GM18870 (cell line): ENCODE measurements at regions not wholly inside any gene's neighbourhood (a gene's known extent, or its start where the extent isn't known, plus 50 kb on each side); places are given as distances from the start of the nearest gene placed in this dataset.
"Not testable (repeated sequence)": the region's sequence is repeated elsewhere in the genome, so short reads cannot be mapped to it uniquely, and the experiment has no call there.

Source experiments
- ATAC-seq: cut with Tn5 transposase; IDR thresholded peaks from one replicate; pipeline ENCODE4 v1.9.1; 2021; ENCODE audit warnings: moderate library complexity; ENCODE audit not compliant: unreplicated experiment

DNA sequence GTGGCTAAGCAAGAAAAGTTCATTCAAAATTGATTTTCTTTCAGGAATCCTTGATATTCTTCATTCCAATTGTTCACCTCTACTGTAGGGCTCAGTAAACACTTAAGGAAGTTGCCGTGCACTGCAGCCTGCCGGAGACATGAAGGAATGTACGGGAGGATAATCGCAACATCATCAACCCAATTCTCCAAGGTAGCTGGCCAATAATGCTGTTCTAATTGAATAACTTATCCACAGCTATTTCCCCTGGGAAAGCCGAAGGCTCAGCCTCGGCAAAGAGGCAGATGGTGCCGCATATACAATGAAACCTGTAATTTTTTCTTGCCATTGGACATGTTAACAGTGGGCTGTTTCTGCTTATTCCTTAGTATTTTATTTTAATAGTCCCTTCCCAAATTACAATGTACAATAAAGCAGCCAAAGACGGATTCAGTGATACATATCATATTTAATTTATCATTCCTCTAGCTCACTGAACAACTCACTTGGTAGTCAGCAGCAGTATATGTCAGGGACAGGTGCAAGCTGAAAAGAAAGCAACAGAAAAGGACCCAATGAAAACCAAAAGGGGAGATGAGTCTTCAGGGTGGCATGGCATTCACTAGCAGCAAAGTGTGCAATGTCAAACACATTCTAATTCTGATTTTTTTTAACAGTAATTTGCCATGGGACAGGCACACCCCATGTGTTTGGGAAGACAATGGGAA is 420.5 kb upstream of the KLF12 start:
- no peak for ATAC-seq

DNA sequence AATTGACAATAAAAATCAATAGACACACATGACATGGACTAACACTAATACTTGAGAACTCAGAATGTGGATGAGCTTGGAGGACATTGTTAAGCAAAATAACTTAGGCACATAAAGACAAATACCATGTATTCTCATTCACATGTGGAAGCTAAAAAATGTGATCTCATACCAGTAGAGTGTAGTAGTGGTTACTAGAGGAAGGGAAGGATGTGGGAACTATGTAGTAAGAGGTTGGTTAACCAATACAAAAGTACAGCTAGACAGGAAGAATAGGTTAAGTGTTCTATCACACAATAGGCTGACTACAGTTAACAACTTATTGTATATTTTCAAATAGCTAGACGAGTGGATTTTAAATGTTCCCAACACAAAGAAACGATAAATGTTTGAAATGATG is 415.8 kb upstream of the KLF12 start:
- ATAC-seq = no peak

DNA sequence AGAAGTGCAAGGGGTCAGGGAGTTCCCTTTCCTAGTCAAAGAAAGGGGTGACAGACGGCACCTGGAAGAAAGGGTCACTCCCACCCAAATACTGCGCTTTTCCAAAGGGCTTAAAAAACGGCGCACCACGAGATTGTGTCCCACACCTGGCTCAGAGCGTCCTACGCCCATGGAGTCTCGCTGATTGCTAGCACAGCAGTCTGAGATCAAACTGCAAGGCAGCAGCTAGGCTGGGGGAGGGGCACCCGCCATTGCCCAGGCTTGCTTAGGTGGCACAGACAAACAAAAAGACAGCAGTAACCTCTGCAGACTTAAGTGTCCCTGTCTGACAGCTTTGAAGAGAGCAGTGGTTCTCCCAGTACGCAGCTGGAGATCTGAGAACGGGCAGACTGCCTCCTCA is 402.4 kb upstream of the KLF12 start:
- not testable (repeated sequence) for ATAC-seq

DNA sequence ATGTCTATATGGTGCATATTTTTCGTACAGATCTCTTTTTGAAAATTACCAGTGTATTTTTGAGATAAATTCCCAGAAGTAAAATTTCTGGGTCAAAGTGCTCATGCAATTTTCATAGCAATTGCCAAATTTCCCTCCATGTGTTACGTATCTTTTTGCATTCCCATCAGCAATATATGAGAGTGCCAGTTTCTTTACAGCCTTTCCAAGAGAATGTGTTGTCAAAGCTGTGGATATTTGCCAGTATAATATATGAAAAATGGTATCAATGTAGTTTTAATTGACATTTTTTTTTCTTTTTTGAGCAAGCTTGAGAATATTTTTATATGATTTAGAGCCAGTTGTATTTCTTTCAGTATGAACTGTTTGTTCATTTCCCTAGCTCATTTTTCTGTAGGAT is 399.0 kb upstream of the KLF12 start:
- no peak for ATAC-seq

DNA sequence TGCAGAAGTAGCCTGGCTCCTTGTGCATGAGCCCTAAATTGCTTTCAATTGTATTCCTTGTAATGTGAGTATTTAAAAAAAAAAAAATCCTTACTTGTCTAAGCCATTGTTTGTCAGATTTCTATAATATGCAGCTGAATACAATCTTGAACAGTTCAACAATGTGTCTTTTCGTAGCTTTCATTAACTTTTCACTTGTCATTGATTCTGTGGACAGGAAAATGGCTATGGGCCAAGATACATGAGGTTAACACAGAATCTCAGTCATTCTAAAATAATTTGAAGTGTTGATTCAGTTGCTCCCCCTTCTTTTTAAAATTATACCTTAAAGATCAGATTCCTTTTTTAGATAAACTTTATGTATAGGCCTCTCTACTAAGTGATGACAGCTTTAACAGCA is 395.8 kb upstream of the KLF12 start:
- no peak for ATAC-seq

DNA sequence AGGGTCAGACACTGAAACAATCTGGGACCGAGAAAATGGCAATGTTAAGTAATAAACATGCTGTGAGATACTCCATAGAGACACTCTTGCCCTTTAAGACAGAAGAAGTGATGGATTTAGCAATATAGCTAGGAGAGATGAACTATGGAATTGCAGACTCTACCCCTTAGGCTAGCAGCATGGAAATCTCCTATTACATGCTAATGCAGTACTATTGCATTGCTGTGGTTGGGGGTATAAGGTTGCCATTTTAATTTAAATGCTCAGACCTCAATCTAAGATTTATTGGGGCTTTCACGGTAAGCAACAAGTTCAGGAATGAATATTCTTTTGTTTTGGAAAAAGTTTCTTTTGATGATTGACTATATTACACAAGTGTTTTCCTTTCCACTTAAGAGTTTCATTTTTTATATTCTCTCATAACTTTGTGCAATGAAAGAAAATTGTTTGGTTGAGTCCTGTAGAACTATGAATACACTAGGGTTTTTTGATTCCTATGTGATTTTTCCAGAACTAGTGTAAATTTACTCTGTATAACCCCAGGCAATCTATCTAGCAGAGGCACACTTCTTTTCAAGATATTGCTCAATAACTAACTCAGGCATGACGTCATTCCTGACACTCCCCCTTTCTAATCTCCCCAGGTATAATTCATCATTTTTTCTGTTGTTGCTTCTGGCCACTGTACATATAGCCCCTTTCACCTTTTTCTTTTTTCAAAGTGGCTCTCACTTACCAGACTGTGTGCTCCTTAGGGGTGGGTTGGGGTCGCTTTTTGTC is 394.7 kb upstream of the KLF12 start:
- no peak for ATAC-seq

DNA sequence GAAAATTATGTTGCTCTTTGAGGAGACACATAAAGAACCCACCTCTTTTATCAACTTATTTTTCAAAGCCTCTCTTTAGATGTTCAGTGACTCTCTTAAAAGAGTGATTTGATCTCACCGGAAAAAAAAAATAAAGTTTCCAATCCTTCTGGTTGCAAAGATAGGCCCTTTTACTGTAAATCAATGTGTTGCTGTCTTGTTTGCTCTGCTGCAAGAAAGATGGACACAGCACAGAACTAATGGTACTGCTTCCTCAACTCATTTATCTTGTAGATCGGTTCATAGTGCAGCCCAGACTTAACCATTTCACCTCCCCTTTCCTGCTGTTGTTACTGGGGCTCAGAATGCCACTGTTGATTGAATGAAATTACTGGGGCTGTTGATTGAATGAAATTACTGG is 388.9 kb upstream of the KLF12 start:
- ATAC-seq = no peak

DNA sequence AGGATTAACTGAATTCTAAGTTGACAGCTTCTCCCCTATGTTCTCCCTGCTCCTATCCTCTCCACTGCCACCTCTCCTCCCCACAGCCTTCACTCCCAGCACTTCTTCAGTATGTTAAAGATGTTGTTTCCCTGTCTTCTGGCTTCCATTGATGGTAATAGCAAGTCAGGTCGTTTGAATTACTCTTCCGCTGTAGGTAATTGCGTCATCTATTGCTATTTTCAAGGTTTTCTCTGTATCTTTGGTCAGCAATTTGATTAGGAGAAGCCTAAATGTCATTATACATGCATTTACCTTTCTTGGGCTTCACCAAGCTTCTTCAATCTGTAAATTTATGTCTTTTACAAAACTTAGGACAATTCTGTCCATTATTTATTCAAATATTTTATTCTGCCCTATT is 377.3 kb upstream of the KLF12 start:
- no peak for ATAC-seq

DNA sequence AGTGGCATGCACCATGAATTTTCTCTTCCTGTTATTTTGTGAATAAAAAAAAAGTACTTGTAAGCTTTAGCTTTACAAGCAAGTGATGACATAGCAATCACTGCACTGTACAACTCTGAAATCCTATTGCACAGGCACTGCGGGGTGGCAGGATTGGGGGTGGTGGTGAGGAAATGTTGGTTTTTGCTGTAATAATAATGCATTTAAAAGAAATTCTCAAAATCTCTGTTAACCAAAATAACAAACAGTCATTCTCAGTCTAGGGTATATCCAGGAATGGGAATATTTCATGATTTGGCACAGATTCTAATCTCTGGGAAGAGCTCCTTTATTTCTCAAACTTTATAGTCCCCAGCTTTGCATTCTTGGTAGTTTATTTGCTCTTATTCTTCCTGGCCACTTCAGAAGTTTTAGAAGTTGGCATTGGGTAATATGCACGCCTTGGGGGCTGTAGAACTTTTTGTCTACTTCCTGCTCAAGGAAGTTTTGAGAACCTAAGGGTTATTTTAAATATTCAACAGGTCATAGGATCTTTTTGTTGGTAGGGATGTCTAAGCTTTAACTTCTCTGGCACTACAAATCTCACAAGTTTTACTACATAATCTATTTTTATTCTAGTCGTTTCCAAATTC is 353.0 kb upstream of the KLF12 start:
- no peak for ATAC-seq

DNA sequence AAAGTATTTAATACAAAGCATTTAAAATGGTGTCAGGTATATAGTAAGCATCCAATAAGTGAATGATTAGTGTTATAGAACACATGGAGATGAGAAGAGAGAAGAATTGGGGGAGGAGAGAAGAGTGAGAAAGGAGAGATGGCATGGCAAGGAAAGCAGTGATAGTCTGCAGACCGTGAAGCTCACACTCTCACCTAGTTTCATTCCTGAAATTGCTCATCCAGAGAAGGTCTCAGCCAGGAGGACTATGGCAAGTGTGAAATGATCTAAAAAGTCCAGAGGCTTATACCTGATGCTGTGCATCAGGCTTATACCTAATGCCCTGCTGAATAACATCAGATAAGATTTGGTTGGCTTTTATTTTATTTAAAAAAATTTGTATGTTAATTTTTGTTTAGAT is 351.6 kb upstream of the KLF12 start:
- peak; percentile 82 for ATAC-seq

DNA sequence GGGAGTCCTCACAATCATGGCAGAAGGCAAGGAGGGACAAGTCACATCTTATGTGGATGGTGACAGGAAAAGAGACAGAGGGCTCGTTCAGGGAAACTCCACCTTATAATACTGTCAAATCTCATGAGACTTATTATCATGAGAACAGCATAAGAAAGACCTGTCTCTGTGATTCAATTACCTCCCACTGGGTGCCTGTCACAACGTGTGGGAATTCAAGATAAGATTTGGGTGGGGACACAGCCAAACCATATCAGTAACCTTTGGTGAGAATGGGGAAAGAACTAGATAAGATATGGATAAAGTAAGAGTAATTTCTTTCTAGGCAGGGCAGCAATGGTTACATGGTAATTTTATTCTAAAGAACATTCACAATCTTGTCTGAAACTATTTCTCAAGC is 344.9 kb upstream of the KLF12 start:
- no peak for ATAC-seq

DNA sequence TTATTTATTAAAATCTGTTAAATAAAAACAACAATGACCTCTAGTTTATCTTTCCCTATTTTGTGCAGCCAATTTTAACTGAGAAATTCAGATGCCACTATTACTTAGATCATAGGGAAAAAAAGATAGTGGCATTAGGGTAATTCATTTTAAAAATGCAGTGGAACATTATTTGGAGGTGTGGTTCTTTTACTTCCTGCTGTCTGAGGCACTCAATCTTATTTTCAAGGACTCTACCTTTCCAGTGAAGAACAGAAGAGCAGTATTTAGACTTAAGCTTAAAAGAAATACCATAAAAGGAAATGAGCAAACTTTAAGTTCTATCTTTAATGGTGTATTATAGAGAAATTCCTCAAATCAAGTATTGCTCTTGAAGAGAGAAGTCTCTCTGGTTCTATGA is 342.6 kb upstream of the KLF12 start:
- ATAC-seq = no peak

DNA sequence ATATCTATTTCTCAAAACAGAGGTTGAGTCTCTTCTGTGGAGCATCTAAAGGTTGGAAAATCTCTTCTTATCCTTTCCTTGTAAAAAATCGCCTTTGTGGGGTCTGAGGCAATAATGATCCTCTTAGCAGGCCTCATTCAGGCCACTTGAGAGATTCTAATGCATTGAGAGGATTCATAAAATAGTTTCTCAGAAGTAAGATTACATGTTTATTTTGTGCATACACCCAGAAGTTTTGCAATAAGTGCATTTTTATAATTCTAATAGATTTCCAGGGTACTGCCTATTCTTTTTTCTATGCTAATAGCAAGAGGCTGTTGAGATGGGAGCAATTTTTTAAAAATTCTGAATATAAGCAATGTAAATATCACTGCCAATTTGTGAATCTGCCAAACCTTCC is 342.2 kb upstream of the KLF12 start:
- no peak for ATAC-seq

DNA sequence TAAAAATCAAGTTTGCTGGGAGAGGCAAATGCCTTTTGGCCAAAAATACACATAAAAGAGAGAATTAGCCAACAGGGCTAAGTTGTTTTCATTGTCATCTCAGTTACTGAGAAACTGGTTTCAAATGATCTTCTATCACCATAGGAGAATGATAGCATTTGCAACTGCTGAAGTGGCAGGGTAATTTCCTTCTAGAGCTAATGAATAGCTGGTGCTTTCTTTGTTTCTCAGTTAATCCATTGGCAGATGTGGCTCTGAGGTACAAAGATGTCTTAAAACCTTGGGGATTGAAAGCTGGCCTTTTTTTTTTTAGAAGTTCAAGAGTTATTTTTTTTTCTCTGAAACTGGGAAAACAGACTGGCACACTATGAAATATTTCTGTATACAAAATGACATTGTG is 332.7 kb upstream of the KLF12 start:
- ATAC-seq = no peak

DNA sequence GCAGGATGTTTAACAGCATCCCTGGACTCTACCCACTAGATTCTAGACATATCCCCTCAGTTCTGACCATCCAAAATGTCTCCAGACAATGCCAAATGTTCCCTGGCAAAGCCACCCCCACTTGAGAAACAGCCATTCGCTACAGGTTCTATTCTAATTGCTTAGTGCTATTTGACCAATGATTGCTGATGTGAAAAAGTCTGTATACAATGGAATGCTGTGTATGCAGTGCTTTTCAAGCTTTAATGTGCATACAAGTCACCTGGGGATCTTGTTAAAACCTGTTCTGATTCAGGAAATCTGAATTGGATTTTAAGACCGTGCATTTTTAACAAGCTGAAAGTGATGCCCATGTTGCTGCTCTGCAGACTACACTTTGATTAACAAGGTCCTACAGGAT is 331.8 kb upstream of the KLF12 start:
- ATAC-seq = no peak

DNA sequence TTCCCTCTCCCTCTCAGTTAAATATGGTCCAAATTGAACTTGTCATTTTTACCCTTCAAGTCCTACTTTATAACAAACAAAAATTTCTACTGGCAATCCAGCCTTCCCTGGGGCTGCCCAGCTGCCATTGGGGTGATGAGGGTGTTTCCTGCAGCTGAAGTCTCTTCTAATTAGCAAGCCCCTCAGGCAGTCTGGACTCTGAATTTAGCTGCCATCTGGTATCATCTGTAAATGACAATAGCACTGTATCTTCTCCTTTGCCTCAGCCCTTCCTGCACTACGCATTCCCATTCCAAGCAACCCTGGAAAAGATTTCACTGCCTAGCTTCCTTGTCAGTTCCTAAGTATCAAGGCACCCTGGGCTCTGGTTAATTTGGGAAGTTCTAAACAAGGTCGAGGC is 331.1 kb upstream of the KLF12 start:
- ATAC-seq = no peak

DNA sequence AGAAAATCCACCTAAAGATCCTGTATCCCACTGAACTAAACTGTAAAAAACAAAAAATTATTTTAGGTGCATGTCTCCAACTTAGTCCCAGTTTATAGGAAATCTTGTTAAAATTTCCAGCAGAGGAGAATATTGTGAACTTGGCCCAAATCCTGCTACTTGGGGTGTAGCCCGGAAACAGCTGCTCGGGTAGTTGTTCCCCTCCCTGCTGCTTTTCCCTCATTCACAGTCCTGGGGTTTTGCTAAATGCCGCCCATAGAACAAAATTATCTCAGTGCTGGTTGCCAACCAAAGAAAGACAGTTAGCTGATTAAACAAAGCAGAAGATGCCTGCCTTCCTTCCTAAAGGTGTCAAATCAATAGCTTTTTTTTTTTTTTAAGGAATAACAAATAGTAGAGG is 330.5 kb upstream of the KLF12 start:
- no peak for ATAC-seq

DNA sequence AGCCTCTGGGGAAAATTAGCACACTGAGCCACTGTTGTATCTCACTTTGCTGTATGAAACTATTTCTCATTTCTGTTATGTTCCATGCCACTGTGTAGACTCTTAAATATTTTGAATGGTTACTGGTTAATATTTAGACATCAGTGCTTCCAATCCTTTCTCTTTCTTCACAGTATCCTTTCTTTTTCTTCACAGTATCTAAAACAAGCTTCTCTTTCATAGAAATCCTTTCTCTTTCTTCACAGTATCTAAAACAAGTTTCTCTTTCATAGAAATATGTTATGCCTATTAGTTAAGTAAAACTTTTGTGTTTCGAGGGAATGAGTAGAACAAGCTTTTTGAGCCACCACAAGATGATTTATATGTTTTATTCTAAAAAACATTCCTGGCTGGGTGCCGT is 326.8 kb upstream of the KLF12 start:
- ATAC-seq = no peak

DNA sequence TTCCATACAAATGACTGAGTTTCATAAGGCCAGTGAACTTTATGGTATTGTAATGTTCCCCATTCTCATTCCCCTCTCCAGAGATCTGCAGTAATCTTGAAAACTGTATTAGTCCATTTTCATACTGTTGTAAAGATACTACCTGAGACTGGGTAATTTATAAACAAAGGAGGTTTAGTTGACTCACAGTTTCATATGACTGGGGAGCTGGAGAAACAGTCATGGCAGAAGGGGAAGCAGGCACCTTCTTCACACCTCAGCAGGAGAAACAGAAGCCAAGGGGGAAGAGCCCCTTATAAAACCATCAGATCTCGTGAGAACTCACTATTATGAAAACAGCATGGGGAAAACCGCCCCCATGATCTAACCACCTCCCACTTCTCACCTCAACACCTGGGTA is 318.7 kb upstream of the KLF12 start:
- ATAC-seq = peak; percentile 45

DNA sequence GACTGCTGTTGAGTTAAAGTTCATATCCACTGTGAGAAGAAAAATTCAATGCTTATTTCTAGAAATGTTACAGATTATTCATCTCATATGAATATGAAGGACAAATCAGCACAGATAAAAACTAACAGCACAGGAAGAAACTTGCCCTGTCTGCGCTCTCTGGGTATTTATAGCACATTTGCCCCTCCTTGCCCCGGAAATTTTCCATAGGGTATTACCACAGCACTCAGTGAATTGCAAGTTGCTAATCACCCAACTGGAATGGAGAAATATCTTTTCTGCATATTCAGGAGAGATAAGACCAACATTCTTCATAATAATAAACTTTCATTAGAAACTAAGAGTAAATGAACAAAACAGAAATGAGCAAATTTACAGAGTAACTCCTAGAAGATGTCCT is 318.0 kb upstream of the KLF12 start:
- no peak for ATAC-seq

DNA sequence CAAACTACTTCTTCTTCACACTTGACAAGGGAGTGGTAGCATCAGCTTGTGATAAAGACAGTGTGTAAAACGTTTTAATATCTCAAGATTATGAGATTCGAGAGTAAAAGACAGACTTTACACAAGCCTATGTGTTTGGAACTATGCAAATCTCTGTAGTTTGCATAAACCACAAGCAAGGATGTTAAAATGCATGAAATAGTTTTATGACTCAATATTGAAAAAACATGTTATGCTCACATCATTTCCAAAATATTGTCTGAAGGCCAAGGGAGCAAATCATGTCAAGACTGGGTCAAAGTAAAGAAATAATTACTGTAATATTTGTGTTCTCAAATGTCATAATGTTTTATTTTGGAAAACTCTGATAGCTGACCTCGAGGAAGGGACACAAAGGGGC is 316.8 kb upstream of the KLF12 start:
- ATAC-seq = no peak

DNA sequence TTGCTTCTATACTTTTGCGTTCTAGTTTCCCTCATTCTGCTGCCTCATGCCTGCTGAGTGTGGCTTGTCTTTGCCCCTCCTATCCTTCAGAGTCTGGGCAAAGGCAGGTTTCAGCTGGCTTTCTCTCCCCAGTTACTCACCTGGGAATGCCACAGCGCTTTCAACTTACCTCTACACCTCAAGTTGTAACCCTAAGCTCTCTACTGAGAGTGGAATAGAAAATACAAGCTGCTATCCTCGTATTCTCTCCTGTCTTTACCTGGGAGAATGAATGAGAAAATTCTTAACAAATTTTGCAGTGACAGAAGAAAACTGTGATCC is 316.3 kb upstream of the KLF12 start:
- no peak for ATAC-seq
